GM19395 (cell line): ENCODE measurements at regions not wholly inside any gene's neighbourhood (a gene's known extent, or its start where the extent isn't known, plus 50 kb on each side); places are given as distances from the start of the nearest gene placed in this dataset.
"Not testable (repeated sequence)": the region's sequence is repeated elsewhere in the genome, so short reads cannot be mapped to it uniquely, and the experiment has no call there.

Source experiments
- ATAC-seq: cut with Tn5 transposase; IDR thresholded peaks from one replicate; pipeline ENCODE4 v1.9.1; 2021; ENCODE audit warnings: mild to moderate bottlenecking, moderate library complexity; ENCODE audit not compliant: unreplicated experiment

DNA sequence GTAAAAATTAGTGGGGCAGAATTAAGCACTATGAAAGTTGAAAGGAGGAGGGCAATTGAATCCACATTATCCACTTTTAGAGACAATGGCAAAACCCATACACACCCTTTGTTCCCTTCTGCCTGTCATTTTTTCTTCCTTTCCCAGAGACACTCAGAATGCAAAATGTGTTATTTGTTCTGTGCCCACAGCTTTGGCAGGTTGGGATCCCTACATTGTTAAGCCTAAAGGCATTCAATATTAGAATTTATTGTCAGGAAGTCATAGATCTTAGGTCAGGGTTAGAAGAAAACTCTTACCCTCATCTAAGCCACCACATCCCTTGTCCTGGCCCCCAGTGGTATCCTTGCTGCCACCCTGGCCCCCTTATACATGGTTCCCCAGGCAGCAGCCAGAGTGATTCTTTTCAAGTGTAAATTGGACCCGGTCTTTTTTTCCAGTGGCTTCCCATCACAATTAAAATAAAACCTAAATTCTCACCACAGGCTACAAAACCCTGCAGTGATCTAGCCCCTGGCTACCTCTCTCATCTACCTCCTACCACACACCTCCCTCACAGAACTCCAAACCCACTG lies 470.1 kb upstream of the ATP11B start:
- ATAC-seq = no peak

- ATAC-seq = no peak
Observed at GRCh38 chr3:182323898-182324297, 469.4 kb upstream of the ATP11B start.

- ATAC-seq = peak; percentile 67
Observed at GRCh38 chr3:182325213-182325950, 467.9 kb upstream of the ATP11B start.

DNA sequence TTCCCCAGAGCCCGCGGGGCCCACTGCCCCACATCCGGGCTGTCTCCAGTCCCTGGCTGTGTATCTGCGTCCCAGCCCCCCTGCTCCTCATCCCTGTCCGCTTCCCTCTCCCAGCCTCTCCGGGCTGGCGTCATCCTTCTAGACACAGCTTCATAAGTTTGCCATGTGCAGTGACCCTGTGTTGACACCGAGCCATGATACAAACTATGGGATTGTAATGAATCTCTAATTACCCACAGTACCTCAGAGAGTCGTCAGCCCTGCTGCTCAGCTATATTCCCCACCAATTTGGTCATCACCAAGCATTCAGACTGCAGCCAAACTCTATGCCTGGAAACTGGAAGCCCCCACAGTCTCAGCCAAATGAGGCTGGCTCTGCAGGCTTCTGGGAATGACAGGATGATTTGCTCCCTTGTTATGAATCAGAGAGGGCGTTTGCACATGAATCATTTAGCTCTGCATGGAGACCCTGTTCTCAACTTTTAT lies 466.1 kb upstream of the ATP11B start:
- ATAC-seq = no peak

GRCh38 chr3:182330646-182331045 lies 462.7 kb upstream of the ATP11B start:
- no peak for ATAC-seq

DNA sequence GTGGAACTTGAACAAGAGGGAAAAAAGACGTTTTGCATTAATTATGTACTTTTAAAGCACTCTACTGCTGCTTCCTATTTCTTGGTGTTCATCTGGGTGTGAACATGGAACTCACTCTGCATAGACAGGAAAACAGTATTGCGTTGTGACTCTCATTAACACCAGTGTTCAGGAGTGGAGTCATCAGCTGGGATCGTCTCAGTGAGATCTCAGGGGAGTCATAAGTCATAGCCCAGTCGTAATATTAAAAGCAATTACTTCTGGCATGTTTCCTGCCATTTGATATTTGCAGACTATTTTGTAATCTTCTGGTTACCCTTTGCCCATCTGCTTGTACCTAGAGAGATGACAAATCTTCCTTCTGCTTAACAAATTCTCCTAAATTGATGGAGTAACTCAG lies 462.0 kb upstream of the ATP11B start:
- ATAC-seq = no peak

DNA sequence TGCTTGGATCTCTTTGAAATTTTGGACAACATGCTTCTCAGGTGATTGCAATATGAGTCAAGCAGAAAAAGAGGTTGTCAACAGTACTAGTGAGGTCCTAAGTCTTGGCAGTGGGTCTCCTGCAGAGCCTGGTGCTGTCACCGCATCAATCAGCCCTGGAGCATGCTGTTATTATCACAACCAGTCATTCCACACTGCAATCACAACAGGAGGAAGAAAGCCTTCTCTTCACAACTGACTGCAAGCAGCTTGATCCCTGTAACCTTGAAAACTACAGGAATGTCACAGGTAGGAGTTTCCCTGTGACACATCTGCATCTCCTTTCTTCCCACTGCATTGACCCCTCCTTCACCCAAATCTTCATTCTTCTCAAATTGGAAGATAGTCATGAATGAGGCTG lies 451.1 kb upstream of the ATP11B start:
- no peak for ATAC-seq

- not testable (repeated sequence) for ATAC-seq
Observed at GRCh38 chr3:182344026-182344425, 449.3 kb upstream of the ATP11B start.

DNA sequence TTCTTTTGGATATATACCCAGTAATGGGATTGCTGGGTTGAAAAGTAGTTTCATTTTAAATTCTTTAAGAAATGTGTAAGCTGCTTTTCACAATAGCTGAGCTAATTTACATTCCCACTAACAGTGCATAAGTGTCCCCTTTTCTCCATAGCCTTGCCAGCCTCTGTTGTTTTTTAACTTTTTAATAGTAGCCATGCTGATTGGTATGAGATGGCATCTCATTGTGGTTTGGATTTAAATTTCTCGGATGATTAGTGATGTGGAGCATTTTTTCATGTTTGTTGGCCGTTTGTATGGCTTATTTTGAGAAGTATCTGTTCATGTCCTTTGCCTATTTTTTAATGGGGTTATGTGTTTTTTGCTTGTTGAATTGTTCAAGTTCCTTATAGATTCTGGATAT lies 444.3 kb upstream of the ATP11B start:
- ATAC-seq = no peak

- ATAC-seq = no peak
Observed at GRCh38 chr3:182349951-182350517, 443.3 kb upstream of the ATP11B start.

- no peak for ATAC-seq
Observed at GRCh38 chr3:182357928-182358327, 435.4 kb upstream of the ATP11B start.

GRCh38 chr3:182364323-182364722 lies 429.0 kb upstream of the ATP11B start:
- no peak for ATAC-seq

DNA sequence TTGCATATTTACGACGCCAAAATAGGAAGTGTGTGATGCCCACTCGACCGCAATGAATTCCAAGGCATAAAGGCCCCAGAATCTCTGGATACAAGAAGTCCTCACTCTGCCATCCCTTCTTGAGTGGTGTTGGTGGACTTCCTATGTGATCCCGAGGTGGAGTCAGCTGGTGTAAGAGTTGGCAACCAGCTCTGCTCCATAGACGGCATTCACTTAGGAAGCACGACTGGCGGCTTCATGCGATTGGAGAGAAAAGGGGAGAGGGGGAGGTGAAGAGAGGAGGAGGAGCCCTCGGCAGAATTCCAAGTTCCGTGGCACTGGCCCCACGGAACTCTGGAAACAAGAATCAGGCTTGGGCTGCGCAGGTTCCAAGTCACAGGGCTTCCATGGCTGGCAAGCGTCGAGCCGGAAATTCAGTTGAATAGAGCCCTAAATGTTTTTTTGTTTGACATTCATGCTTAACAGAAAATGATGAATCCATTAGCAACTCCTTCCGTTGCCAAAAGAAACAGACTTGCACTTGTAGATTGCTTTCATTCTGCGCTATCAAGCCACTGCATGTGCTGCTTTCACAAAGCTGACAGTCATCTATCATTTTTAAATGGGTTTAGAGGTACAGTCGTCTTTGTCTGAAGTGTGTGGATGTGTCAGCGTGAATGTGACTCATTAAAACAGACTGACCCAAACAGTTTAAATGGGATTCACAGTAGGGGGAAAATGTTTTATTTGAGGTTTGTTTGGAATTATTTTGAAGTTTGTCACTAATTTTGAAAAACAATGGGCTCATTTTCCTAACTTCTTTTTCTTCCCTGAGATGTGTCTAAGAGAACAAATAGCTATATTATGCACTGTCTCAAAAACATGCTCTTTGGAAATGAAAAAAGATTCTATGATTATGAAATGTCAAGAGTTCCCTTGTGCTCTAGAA lies 428.3 kb upstream of the ATP11B start:
- no peak for ATAC-seq

GRCh38 chr3:182366746-182367145 lies 426.6 kb upstream of the ATP11B start:
- ATAC-seq = no peak

DNA sequence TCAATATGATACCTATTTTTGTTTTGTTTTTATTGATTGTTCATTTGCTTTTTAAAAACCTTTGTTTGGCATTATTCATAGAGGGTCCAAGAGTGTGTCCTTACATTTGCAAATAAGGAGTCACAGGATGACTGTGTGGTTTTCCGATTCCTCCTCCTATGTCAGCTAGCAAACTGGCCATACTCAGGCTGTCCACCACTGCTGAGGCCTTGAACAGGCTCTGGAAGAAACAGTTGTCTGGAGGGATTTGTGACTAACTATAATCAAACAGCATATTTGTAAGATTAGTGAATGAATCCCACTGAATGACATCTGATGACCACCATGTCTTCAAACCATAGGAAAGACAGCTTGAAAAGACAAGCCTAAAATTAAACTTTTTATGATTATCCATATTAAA lies 423.4 kb upstream of the ATP11B start:
- ATAC-seq = no peak

DNA sequence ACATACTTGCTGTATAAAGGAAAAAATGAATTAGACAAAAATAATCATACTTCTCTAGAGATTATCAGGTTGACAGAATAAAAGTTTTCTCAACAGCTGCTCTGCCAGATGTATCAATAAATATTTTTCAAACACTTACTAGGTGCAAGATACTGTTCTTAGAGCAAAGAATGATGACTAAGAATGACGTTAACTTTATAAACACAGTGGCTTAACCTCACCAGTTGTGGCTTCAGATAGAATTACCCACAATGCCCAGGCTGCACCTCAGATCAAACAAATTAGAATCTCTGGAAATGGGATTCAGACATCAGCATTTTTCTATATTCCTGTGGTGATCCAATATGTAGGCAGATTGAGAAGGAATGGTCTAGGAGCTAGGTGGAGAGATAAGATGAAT lies 422.4 kb upstream of the ATP11B start:
- ATAC-seq = no peak

- no peak for ATAC-seq
Observed at GRCh38 chr3:182375916-182376315, 417.4 kb upstream of the ATP11B start.

DNA sequence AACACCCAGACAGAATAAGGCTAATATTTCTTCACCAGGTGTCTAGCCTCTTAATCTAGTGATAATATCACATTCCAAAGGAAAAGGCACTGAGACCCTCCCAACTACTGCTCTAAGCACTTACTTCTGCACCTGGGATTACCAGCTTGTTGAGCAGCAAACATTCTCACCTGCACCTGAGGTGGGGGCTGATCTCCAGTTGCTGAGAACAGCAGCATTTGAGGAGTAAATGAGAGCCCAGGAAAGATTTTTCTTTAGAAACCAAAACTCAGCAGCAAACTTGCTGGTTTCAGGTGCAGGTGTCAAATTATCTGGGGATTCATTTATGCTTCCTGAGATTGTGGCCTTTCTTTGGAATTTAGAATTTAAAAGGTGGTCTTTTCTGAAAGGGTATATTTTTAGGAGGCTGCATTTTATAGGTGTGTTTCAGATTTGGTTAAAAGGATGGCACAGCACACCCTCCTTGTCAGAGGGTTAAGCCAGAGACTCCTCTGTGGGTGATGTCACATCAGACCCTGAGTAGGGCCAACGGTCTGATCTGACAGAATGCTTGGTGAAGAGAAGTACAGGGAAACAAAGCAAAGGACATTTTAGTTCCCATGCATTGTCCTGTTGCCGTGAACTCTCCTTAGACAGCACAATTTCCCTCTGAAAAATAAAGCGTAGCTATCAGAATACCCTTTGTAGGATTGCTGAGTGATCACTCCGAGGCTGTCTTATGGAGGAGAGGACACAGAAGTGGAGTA lies 411.0 kb upstream of the ATP11B start:
- no peak for ATAC-seq

DNA sequence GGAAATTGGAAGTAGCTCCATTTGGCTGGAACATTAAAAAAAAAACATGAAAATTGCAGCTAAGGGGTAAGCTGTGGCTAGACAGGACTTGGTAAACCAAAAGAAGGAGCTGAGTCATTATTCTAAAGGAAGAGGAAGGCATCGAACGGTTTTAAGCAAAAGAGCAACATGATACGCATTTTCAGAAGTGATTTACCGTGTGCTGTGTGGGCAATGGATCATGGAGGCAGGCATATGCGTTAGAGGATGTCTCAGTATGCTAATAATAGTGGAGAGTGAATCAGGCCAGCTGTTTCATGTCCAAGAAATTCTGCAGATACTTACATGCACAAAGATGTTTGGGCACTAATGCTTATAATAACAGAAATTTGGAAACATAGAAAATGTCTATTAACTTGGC lies 409.1 kb upstream of the ATP11B start:
- no peak for ATAC-seq

GRCh38 chr3:182385356-182385755 lies 407.9 kb upstream of the ATP11B start:
- ATAC-seq = no peak

DNA sequence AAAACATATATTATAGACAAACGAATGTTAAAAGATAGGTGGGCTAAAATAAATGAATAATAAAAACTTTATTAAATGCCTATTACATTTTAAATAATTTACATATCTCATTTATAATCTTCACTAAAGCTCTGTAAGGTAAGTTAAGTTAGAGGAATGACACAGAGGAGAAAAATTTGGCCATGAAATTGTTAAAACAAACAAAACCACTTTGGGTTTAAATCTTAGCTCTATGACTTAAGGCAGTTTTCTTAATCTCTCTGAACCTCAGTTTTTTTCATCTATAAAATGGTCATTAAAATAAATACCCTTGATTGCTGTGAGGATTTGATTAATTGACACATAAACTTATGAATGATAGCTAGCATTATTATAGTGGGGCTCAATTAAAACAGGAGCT lies 404.8 kb upstream of the ATP11B start:
- no peak for ATAC-seq
